PFSK-1 (cell line): ENCODE measurements at regions not wholly inside any gene's neighbourhood (a gene's known extent, or its start where the extent isn't known, plus 50 kb on each side); places are given as distances from the start of the nearest gene placed in this dataset.

Experiments used
- POLR2AphosphoS5 ChIP-seq: IDR thresholded peaks from 2 replicates; pipeline ENCODE4 v1.6.1; 2012; ENCODE audit warnings: low read depth, mild to moderate bottlenecking, control low read depth, low read length, moderate library complexity
- SIN3A ChIP-seq: IDR thresholded peaks from 2 replicates; pipeline ENCODE4 v1.6.1; 2012; ENCODE audit warnings: mild to moderate bottlenecking, low read length, moderate library complexity, borderline replicate concordance; ENCODE audit not compliant: insufficient read depth
- TAF1 ChIP-seq: IDR thresholded peaks from 2 replicates; pipeline ENCODE4 v1.6.1; 2012; ENCODE audit warnings: low read length, control low read depth, borderline replicate concordance; ENCODE audit not compliant: insufficient read depth

DNA sequence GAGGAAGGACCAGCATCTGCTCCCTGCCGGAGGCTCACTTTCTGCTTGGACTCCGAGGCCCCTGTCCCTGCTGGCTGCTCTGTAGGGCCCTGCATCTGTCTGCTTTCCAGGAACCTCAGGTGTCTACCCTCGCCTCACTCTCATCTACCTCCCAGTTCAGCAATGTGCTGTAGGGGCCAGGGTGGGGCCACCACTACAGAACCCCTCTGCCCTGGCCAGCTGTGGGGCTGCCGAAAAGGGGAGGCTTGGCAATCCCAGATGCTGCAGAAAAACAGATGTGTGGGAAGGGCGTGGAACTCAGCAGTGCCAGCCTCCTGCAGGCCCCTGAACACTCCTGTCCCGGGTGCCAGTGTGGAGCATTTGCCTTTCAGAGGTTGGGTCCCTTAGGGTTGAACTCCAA, 80.1 kb upstream of the ZNF469 start:
- TF ChIP-seq SIN3A = no peak
- no peak for TF ChIP-seq POLR2AphosphoS5
- TF ChIP-seq TAF1 = no peak
